SK-N-SH (cell line): ENCODE measurements at regions not wholly inside any gene's neighbourhood (a gene's known extent, or its start where the extent isn't known, plus 50 kb on each side); places are given as distances from the start of the nearest gene placed in this dataset.

Source experiments
- EP300 ChIP-seq, 2 experiments: IDR thresholded peaks; 2 replicates each; pipeline versions ENCODE4 v1.4.0 to v1.6.1; 2012; ENCODE audit warnings: borderline replicate concordance in 1 of 2, low read depth in 1 of 2, low read length in 1 of 2
- EZH2phosphoT487 ChIP-seq: fragments of 200-600 bp; sonication (generic); IDR thresholded peaks from 2 replicates; pipeline ENCODE4 v1.6.1; 2017; ENCODE audit warnings: low read depth, mixed run types, mild to moderate bottlenecking, antibody characterized with exemption, moderate library complexity, borderline replicate concordance
- FOSL2 ChIP-seq: IDR thresholded peaks from 2 replicates; pipeline ENCODE4 v1.4.0; 2012; ENCODE audit warnings: low read depth, mild to moderate bottlenecking, moderate library complexity, borderline replicate concordance
- GABPA ChIP-seq: IDR thresholded peaks from 2 replicates; pipeline ENCODE4 v1.4.0; 2012; ENCODE audit warnings: low read depth, mild to moderate bottlenecking
- GATA2 ChIP-seq: sonication (generic); formaldehyde crosslinking; IDR thresholded peaks from 2 replicates; pipeline ENCODE4 v1.5.0; 2020; ENCODE audit warnings: mild to moderate bottlenecking, missing genetic modification reagents
- NRF1 ChIP-seq: IDR thresholded peaks from 2 replicates; pipeline ENCODE4 v1.6.1; 2012; ENCODE audit warnings: low read depth, mild to moderate bottlenecking, low read length
- POLR2AphosphoS5 ChIP-seq: IDR thresholded peaks from 2 replicates; pipeline ENCODE4 v1.6.1; 2012; ENCODE audit warnings: low read depth, low read length
- RAD21 ChIP-seq: IDR thresholded peaks from 2 replicates; pipeline ENCODE4 v1.6.1; 2012; ENCODE audit warnings: mild to moderate bottlenecking, low read length
- TCF12 ChIP-seq: IDR thresholded peaks from 2 replicates; pipeline ENCODE4 v1.4.0; 2012
- YY1 ChIP-seq: IDR thresholded peaks from 2 replicates; pipeline ENCODE4 v1.4.0; 2012; ENCODE audit warnings: low read depth, mild to moderate bottlenecking
- TF ChIP-seq, protein P1 (sequence below): fragments of 200-600 bp; sonication (generic); IDR thresholded peaks from 2 replicates; pipeline ENCODE4 v1.6.1; 2017; ENCODE audit warnings: antibody characterized with exemption, mild to moderate bottlenecking, moderate library complexity

DNA sequence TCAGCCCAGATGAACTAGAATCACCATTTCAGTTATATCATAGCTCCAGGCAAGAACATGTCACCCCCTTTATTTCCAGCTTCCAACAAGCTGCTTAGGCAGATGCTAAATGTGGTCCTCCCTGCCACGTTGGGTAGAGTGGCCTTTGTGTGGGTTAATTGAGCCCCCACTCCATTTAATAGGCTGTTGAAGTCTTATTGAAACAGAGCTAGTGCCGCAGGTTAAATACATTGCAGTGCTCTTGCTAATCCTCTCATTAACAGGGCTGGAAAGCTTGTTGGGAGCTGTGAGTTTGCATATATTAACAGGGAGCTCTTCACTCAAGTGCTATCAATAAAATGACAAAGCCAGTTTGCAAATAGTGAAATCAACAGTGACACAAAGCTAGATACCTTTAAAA is 248.4 kb upstream of the CMC1 start:
- no peak for TF ChIP-seq EP300 (IDR thresholded peaks at IDR 0.05; ENCODE audit: borderline replicate concordance in 1 of 2, low read depth in 1 of 2, low read length in 1 of 2)
- TF ChIP-seq, protein P1, sequence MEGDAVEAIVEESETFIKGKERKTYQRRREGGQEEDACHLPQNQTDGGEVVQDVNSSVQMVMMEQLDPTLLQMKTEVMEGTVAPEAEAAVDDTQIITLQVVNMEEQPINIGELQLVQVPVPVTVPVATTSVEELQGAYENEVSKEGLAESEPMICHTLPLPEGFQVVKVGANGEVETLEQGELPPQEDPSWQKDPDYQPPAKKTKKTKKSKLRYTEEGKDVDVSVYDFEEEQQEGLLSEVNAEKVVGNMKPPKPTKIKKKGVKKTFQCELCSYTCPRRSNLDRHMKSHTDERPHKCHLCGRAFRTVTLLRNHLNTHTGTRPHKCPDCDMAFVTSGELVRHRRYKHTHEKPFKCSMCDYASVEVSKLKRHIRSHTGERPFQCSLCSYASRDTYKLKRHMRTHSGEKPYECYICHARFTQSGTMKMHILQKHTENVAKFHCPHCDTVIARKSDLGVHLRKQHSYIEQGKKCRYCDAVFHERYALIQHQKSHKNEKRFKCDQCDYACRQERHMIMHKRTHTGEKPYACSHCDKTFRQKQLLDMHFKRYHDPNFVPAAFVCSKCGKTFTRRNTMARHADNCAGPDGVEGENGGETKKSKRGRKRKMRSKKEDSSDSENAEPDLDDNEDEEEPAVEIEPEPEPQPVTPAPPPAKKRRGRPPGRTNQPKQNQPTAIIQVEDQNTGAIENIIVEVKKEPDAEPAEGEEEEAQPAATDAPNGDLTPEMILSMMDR, result no peak
- no peak for TF ChIP-seq POLR2AphosphoS5
- TF ChIP-seq YY1, result no peak
- no peak for TF ChIP-seq EZH2phosphoT487
- TF ChIP-seq GABPA, result no peak
- TF ChIP-seq TCF12, result no peak
- no peak for TF ChIP-seq GATA2 (CRISPR knock-in tag)
- TF ChIP-seq RAD21, result no peak
- no peak for TF ChIP-seq FOSL2
- no peak for TF ChIP-seq NRF1
